PC-9 (cell line): ENCODE measurements at regions not wholly inside any gene's neighbourhood (a gene's known extent, or its start where the extent isn't known, plus 50 kb on each side); places are given as distances from the start of the nearest gene placed in this dataset.
"Not testable (repeated sequence)": the region's sequence is repeated elsewhere in the genome, so short reads cannot be mapped to it uniquely, and the experiment has no call there.

Experiments
- BruUV-seq: library from RNA; stranded (reverse); fragments of 400-500 nt; replicated peaks from 2 replicates; lab custom pipeline; 2021; lab: Mats Ljungman, UMichigan
- CTCF ChIA-PET: fragments of 300-600 bp; sonication (Branson Sonifier 250); formaldehyde crosslinking; loops from one replicate; lab custom pipeline; 2022; ENCODE audit warnings: antibody characterized with exemption; lab: Charles Lee
- POLR2A ChIA-PET: fragments of 300-600 bp; sonication (Branson Sonifier 250); formaldehyde crosslinking; loops from one replicate; lab custom pipeline; 2022; ENCODE audit warnings: antibody characterized with exemption; ENCODE audit not compliant: unreplicated experiment; lab: Charles Lee
- DNase-seq, 2 experiments: peaks; one replicate each; pipeline versions ENCODE4 v3.0.0 to v3.0.0-alpha.2; 2015 to 2022; ENCODE audit warnings: mixed read lengths in 1 of 2
- H2AFZ ChIP-seq: fragments of 200-600 bp; sonication (generic); 2 replicates; pipeline ENCODE4 v1.8.1; 2017; ENCODE audit warnings: antibody characterized with exemption
- H3F3A ChIP-seq: fragments of 200-600 bp; sonication (generic); 2 replicates; pipeline ENCODE4 v1.8.1; 2017; ENCODE audit warnings: antibody characterized with exemption, mild to moderate bottlenecking, low read depth; ENCODE audit not compliant: insufficient read depth
- H3K27ac ChIP-seq: fragments of 200-600 bp; sonication (generic); 2 replicates; pipeline ENCODE4 v1.6.1; 2016; ENCODE audit warnings: mixed run types
- H3K27me3 ChIP-seq: fragments of 200-600 bp; sonication (generic); 2 replicates; pipeline ENCODE4 v1.6.1; 2016; ENCODE audit warnings: low read depth, mixed run types; ENCODE audit not compliant: insufficient read depth
- H3K36me3 ChIP-seq: fragments of 200-600 bp; sonication (generic); 2 replicates; pipeline ENCODE4 v1.6.1; 2016; ENCODE audit warnings: low read depth, mixed run types
- H3K4me1 ChIP-seq: fragments of 200-600 bp; sonication (generic); replicated peaks from 2 replicates; pipeline ENCODE4 v1.6.1; 2016; ENCODE audit warnings: mixed run types; ENCODE audit not compliant: insufficient read depth
- H3K4me2 ChIP-seq: fragments of 200-600 bp; sonication (generic); 2 replicates; pipeline ENCODE4 v1.6.1; 2017; ENCODE audit warnings: mixed run types
- H3K4me3 ChIP-seq: fragments of 200-600 bp; sonication (generic); 2 replicates; pipeline ENCODE4 v1.6.1; 2016; ENCODE audit warnings: mixed run types
- H3K79me2 ChIP-seq: fragments of 200-600 bp; sonication (generic); 2 replicates; pipeline ENCODE4 v1.6.1; 2017; ENCODE audit warnings: low read depth, mixed run types
- H3K9me2 ChIP-seq: fragments of 200-600 bp; sonication (generic); 2 replicates; pipeline ENCODE4 v1.8.1; 2017; ENCODE audit warnings: mild to moderate bottlenecking; ENCODE audit not compliant: insufficient read depth
- H3K9me3 ChIP-seq: fragments of 200-600 bp; sonication (generic); 2 replicates; pipeline ENCODE4 v1.8.1; 2016; ENCODE audit warnings: low read depth; ENCODE audit not compliant: insufficient read depth
- H4K20me1 ChIP-seq: fragments of 200-600 bp; sonication (generic); 2 replicates; pipeline ENCODE4 v1.8.1; 2017; ENCODE audit not compliant: insufficient read depth
- EZH2 ChIP-seq: fragments of 200-600 bp; sonication (generic); IDR thresholded peaks from 2 replicates; pipeline ENCODE4 v1.8.0; 2017; ENCODE audit warnings: antibody characterized with exemption, low read depth
- intact Hi-C: fragments of 100-400 bp; cut with micrococcal nuclease; formaldehyde crosslinking; loops from one replicate; pipeline ENCODE4 v1.10.0; 2022; ENCODE audit not compliant: unreplicated experiment
- TF ChIP-seq, protein P1 (sequence below): fragments of 200-600 bp; sonication (generic); conservative IDR thresholded peaks from 2 replicates; pipeline ENCODE4 v1.6.1; 2017; ENCODE audit warnings: mixed run types, antibody characterized with exemption, mild to moderate bottlenecking, moderate library complexity

DNA sequence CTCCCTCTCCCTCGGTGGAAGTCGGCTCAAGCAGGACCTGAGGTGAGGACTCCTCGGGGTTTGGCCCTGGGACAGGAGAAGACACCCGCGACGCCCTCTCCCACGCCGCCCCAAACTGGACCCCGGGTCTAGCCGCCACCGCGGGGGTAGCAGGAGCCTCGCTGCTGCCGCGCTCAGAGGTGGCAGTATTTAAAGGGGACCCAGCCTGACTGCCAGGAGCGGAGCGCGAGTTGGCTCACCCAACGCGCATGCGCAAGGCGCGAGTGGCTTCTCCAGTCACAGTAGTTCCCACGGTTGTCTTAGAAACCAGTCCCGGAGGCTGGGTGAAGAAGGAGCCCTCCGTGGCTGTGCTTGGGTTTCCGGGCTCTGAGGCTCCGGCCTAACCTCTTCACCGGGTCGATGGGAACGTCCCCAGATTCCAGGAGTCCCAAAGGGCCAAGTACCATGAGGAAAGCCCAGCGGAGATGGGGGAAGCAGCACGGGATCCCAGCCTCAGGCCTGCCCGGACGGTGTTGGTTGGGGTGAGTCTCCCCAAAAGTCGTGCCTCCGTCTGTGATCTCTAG lies 477.8 kb downstream of the SPATA31A7 start:
- Histone ChIP-seq H3K27ac (no peak overlapping the region), H3K27me3 (peaks cover 70% of the 10 kb centered on the region), H3K36me3 (no peaks in the 10 kb centered on the region), H4K20me1 (no peaks in the 10 kb centered on the region), H2AFZ (no peak overlapping the region), H3K4me3 (no peak overlapping the region), H3K79me2 (no peaks in the 10 kb centered on the region), H3F3A (no peaks in the 10 kb centered on the region), H3K4me1 (no peaks in the 10 kb centered on the region), H3K4me2 (no peak overlapping the region), H3K9me2 (no peaks in the 10 kb centered on the region), H3K9me3 (no peaks in the 10 kb centered on the region)
- DNase-seq: no peak
- ChIA-PET CTCF (no interaction called here), POLR2A (no interaction called here)
- intact Hi-C loops: no loop called here
- TF ChIP-seq, protein P1, sequence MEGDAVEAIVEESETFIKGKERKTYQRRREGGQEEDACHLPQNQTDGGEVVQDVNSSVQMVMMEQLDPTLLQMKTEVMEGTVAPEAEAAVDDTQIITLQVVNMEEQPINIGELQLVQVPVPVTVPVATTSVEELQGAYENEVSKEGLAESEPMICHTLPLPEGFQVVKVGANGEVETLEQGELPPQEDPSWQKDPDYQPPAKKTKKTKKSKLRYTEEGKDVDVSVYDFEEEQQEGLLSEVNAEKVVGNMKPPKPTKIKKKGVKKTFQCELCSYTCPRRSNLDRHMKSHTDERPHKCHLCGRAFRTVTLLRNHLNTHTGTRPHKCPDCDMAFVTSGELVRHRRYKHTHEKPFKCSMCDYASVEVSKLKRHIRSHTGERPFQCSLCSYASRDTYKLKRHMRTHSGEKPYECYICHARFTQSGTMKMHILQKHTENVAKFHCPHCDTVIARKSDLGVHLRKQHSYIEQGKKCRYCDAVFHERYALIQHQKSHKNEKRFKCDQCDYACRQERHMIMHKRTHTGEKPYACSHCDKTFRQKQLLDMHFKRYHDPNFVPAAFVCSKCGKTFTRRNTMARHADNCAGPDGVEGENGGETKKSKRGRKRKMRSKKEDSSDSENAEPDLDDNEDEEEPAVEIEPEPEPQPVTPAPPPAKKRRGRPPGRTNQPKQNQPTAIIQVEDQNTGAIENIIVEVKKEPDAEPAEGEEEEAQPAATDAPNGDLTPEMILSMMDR: no peak
- TF ChIP-seq EZH2: no peak
- BruUV-seq: no TSS peak

DNA sequence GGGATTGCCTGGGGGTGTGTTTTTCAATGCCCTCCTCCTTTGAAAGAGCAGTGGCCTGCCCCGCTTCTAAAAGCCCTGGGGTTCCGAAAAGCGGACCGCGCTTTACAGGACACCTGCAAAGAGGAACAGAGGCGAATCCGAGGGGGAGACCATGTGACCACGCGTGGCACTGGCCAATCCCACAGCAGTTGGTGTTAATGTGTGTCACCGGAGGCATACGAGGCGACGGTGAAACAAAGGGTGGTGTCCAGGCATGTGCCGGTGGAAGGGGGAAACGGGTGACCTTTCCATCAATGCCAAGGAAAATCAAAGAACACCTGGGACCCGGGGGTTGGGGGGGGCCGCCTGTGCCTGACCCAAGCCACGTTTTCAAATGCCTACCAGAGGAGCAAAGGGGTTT lies 478.4 kb downstream of the SPATA31A7 start:
- H3K27me3 ChIP-seq: peaks cover 72% of the 10 kb centered on the region
- H3K9me3 ChIP-seq, POLR2A ChIA-PET: not testable (repeated sequence)

DNA sequence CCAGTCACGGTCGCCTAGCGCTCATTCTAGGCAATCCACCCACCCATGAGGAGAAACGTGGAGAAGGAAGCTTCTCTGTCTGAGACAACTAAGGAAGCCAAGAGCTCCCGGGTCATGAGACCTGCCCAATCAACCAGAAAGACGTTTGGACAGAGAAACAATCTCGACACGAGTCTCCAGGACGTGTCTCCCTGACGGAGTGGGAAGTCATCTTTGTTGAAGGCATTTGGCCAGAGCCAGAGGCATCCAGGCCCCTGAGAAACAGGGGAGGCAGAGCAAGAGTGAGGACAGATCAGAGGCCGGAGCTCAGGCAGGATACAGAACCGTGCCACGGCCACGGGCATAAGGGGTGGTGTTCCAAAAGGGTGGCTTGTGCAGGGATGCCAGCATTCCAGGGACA lies 479.0 kb downstream of the SPATA31A7 start:
- Histone ChIP-seq H4K20me1 (no peaks in the 10 kb centered on the region), H3K4me1 (no peaks in the 10 kb centered on the region), H3F3A (no peaks in the 10 kb centered on the region), H3K9me3 (no peaks in the 10 kb centered on the region), H3K9me2 (no peaks in the 10 kb centered on the region), H2AFZ (no peak overlapping the region), H3K27ac (no peak overlapping the region), H3K36me3 (no peaks in the 10 kb centered on the region), H3K79me2 (no peaks in the 10 kb centered on the region), H3K4me3 (no peak overlapping the region), H3K4me2 (no peak overlapping the region), H3K27me3 (peaks cover 74% of the 10 kb centered on the region)
- DNase-seq: no peak
- ChIA-PET CTCF (no interaction called here), POLR2A (no interaction called here)
- intact Hi-C loops: no loop called here
- no TSS peak for BruUV-seq
- no peak for TF ChIP-seq EZH2
- TF ChIP-seq, protein P1: no peak

More for the DNA sequence above, 478.4 kb downstream of the SPATA31A7 start:
- H3K4me1 ChIP-seq, CTCF ChIA-PET, H3K4me3 ChIP-seq, H3K4me2 ChIP-seq, BruUV-seq, H2AFZ ChIP-seq, H3F3A ChIP-seq, H3K9me2 ChIP-seq, H4K20me1 ChIP-seq, DNase-seq, H3K79me2 ChIP-seq, intact Hi-C loops, H3K36me3 ChIP-seq, H3K27ac ChIP-seq: not testable (repeated sequence)

DNA sequence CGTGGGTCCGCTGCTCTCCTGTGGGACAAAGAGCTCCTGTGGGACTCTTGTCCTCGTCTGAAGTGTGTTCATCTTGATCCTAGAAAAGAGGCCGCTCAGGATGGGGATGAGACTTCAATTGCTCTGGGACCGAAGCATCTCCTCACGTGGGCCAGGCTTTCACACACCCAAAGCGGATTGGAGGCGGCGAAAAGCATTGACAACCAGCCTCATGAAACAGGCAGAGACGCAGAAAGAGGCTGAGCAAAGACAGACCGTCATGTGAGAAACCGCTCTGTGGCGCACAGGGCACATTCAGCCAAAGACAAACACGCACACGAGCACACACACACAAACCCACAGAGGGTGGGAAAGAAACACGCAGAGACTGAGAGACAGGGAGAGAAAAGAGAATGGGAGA lies 479.5 kb downstream of the SPATA31A7 start:
- no TSS peak for BruUV-seq
- H3K4me3 ChIP-seq: no peak overlapping the region
- no peak overlapping the region for H2AFZ ChIP-seq
- intact Hi-C loops: no loop called here
- no peak for TF ChIP-seq EZH2
- TF ChIP-seq, protein P1: no peak
- H3K4me2 ChIP-seq: no peak overlapping the region
- no peaks in the 10 kb centered on the region for H3K9me3 ChIP-seq
- ChIA-PET POLR2A (no interaction called here), CTCF (no interaction called here)
- H3K27me3 ChIP-seq: peaks cover 72% of the 10 kb centered on the region
- no peak for DNase-seq
- no peaks in the 10 kb centered on the region for H3K79me2 ChIP-seq
- H3F3A ChIP-seq: no peaks in the 10 kb centered on the region
- no peaks in the 10 kb centered on the region for H3K36me3 ChIP-seq
- no peaks in the 10 kb centered on the region for H3K9me2 ChIP-seq
- no peak overlapping the region for H3K27ac ChIP-seq
- H3K4me1 ChIP-seq: no peaks in the 10 kb centered on the region
- H4K20me1 ChIP-seq: no peaks in the 10 kb centered on the region

DNA sequence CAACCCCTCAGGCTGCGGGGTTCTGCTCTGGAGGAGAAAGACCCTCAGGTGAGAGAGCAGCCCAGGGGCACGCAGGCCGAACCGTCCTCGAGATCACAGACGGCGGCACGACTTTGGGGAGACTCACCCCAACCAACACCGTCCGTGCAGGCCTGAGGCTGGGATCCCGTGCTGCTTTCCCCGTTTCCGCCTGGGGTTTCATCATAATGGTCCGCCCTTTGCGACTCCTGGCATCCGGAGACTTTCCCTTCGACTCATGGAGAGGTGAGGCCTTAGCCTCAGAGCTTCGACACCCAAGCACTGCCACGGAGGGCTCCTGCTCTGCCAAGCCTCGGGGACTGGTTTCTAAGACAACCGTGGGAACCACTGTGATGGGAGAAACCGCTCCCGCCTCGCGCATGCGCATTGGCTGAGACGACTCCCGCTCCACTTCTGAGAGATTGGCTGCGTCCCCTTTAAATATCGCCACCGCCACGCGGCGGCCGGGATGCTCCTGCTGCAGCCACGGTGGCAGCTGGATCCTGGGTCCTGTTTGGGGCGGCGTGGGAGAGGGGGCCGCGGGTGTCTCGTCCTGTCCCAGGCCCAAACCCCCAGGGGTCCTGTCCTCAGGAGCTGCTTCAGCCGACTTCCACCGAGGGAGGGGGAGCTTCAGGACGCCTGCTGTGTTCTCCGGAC lies 480.1 kb downstream of the SPATA31A7 start:
- H2AFZ ChIP-seq, H4K20me1 ChIP-seq, H3K4me3 ChIP-seq, POLR2A ChIA-PET, BruUV-seq, CTCF ChIA-PET, H3F3A ChIP-seq, H3K4me1 ChIP-seq, H3K9me2 ChIP-seq, H3K4me2 ChIP-seq, H3K79me2 ChIP-seq, H3K9me3 ChIP-seq, H3K27ac ChIP-seq, H3K36me3 ChIP-seq, intact Hi-C loops: not testable (repeated sequence)
- DNase-seq: peak in 1 of 2 experiments; percentile 15
- H3K27me3 ChIP-seq: peaks cover 68% of the 10 kb centered on the region
